CD4-positive, alpha-beta T cell (primary cell): ENCODE measurements at regions not wholly inside any gene's neighbourhood (a gene's known extent, or its start where the extent isn't known, plus 50 kb on each side); places are given as distances from the start of the nearest gene placed in this dataset.

Source experiments
- ATAC-seq: fragments of 200-7000 bp; cut with Tn5 transposase; one replicate; pipeline ENCODE4 v1.10.0; 2022; ENCODE audit warnings: mild to moderate bottlenecking; ENCODE audit not compliant: poor library complexity
- CTCF ChIA-PET: fragments of 350-600 bp; sonication (Branson Sonifier 250); formaldehyde crosslinking; loops from one replicate; lab custom pipeline; 2021; ENCODE audit warnings: antibody characterized with exemption, inconsistent platforms; lab: Charles Lee
- POLR2A ChIA-PET: fragments of 350-600 bp; sonication (Branson Sonifier 250); formaldehyde crosslinking; loops from one replicate; lab custom pipeline; 2021; ENCODE audit warnings: antibody characterized with exemption, inconsistent platforms; lab: Charles Lee
- DNase-seq, 14 experiments: peaks; one replicate each; pipeline ENCODE4 v3.0.0-alpha.2; 2013 to 2020; ENCODE audit warnings: mixed read lengths in 2 of 14
- H3K27ac ChIP-seq, 2 donors: one replicate each; pipeline versions ENCODE4 v1.5.1 to v1.7.0; 2013; ENCODE audit warnings: low read length in 2 of 2, low read depth in 1 of 2, mild to moderate bottlenecking in 1 of 2
- H3K27me3 ChIP-seq, 2 experiments: 1 replicate in 1 of 2; 2 replicates in 1 of 2; pipeline versions ENCODE4 v1.6.1 to v1.7.0; 2013; ENCODE audit warnings: low read length in 2 of 2, control low read depth in 1 of 2, mild to moderate bottlenecking in 1 of 2, moderate library complexity in 1 of 2; ENCODE audit not compliant: insufficient read depth in 2 of 2, control insufficient read depth in 1 of 2
- H3K36me3 ChIP-seq: one replicate; pipeline ENCODE4 v1.6.1; 2013; ENCODE audit warnings: low read length, control low read depth; ENCODE audit not compliant: insufficient read depth
- H3K4me1 ChIP-seq: one replicate; pipeline ENCODE4 v1.6.1; 2013; ENCODE audit warnings: low read length, control low read depth; ENCODE audit not compliant: insufficient read depth
- H3K4me3 ChIP-seq: one replicate; pipeline ENCODE4 v1.5.1; 2013; ENCODE audit warnings: mild to moderate bottlenecking, low read length, moderate library complexity
- H3K9me3 ChIP-seq, 2 experiments: 1 replicate in 1 of 2; 2 replicates in 1 of 2; pipeline versions ENCODE4 v1.6.1 to v1.7.0; 2013; ENCODE audit warnings: low read length in 2 of 2, mild to moderate bottlenecking in 2 of 2, control low read depth in 1 of 2, moderate library complexity in 1 of 2; ENCODE audit not compliant: control insufficient read depth in 1 of 2, insufficient read depth in 1 of 2
- H3K27ac Mint-ChIP-seq: one replicate; pipeline ENCODE4 v1.8.0; 2020; ENCODE audit warnings: mixed read lengths
- H3K27me3 Mint-ChIP-seq: one replicate; pipeline ENCODE4 v1.8.0; 2021; ENCODE audit warnings: mixed read lengths
- H3K36me3 Mint-ChIP-seq: one replicate; pipeline ENCODE4 v1.8.0; 2021; ENCODE audit warnings: low read depth, mixed read lengths
- H3K4me1 Mint-ChIP-seq: one replicate; pipeline ENCODE4 v1.8.0; 2021; ENCODE audit warnings: low read depth, mixed read lengths
- H3K4me3 Mint-ChIP-seq: one replicate; pipeline ENCODE4 v1.8.0; 2020; ENCODE audit warnings: mild to moderate bottlenecking, mixed read lengths
- H3K9me3 Mint-ChIP-seq: one replicate; pipeline ENCODE4 v1.8.0; 2020; ENCODE audit warnings: mixed read lengths
- intact Hi-C, 2 experiments: fragments of 100-400 bp; cut with DNase I in 1 of 2; cut with micrococcal nuclease in 1 of 2; formaldehyde crosslinking; loops; one replicate each; pipeline versions ENCODE4 v1.15.1 to v1.9.0; 2023 to 2025; cut with DNase I, micrococcal nuclease
- TF ChIP-seq, protein P1 (sequence below): fragments of 200-600 bp; IDR thresholded peaks from one replicate; pipeline ENCODE4 v1.8.0; 2022; ENCODE audit warnings: antibody characterized with exemption, mild to moderate bottlenecking

DNA sequence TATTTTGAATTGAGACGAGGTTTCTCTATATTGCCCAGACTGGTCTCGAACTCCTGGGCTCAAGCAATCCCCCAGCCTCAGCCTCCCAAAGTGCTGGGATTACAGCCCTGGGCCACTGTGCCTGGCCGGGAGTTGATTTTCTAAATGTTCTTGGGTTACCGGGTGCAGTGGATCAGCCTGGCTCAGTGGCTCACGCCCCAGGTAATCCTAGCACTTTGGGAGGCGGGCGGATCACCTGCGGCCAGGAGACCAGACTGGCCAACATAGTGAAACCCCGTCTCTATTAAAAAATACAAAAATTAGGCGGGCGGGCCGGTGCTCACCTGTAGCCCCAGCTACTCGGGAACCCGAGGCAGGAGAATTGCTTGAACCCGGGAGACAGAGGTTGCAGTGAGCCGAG, 106.9 kb upstream of the LARP1 start:
- ChIA-PET POLR2A (no interaction called here), CTCF (interaction anchor here (0.5 kb wide), 1 partner anchor 208 kb away, joined by 3 read pairs; no protein-coding TSS in a partner anchor)
- Mint-ChIP-seq H3K9me3 (peaks cover 7% of the 10 kb centered on the region), H3K36me3 (no peaks in the 10 kb centered on the region), H3K4me3 (no peak overlapping the region), H3K27me3 (peaks cover 29% of the 10 kb centered on the region), H3K27ac (no peak overlapping the region), H3K4me1 (peaks cover 16% of the 10 kb centered on the region)
- H3K4me3 ChIP-seq: no peak overlapping the region
- peaks cover 0 to 12% of the 10 kb centered on the region in 2 experiments for H3K9me3 ChIP-seq
- TF ChIP-seq, protein P1, sequence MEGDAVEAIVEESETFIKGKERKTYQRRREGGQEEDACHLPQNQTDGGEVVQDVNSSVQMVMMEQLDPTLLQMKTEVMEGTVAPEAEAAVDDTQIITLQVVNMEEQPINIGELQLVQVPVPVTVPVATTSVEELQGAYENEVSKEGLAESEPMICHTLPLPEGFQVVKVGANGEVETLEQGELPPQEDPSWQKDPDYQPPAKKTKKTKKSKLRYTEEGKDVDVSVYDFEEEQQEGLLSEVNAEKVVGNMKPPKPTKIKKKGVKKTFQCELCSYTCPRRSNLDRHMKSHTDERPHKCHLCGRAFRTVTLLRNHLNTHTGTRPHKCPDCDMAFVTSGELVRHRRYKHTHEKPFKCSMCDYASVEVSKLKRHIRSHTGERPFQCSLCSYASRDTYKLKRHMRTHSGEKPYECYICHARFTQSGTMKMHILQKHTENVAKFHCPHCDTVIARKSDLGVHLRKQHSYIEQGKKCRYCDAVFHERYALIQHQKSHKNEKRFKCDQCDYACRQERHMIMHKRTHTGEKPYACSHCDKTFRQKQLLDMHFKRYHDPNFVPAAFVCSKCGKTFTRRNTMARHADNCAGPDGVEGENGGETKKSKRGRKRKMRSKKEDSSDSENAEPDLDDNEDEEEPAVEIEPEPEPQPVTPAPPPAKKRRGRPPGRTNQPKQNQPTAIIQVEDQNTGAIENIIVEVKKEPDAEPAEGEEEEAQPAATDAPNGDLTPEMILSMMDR: no peak
- peaks cover 16% of the 10 kb centered on the region in 2 experiments for H3K27me3 ChIP-seq
- ATAC-seq: no peak
- no peak for DNase-seq
- intact Hi-C loops: loop anchor here in 1 of 2 experiments (5.0 to 10.0 kb wide), 2 partner anchors 173 to 354 kb away; partner anchors contain the start of gene HAND1
- no peaks in the 10 kb centered on the region for H3K36me3 ChIP-seq
- H3K27ac ChIP-seq: no peak overlapping the region
- H3K4me1 ChIP-seq: peaks cover 13% of the 10 kb centered on the region

DNA sequence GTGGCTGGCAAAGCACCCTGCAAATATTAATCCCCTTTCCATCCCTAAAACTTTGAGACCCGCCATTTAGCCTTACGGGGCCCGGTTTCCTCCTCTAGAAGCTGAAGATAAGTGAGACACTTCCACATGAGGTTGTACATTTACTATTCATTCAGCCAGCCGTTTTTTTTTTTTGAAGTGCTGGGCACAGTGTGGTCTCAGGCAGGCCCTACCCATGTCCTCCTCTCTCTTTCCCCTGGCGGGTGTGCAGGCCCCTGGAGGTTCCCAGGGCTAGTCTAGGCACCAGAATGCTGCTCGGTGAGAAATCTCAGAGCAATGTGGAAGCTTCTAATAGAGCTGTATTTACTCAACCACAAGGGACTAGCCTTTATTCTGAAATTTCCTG, 107.4 kb upstream of the LARP1 start:
- H3K36me3 Mint-ChIP-seq: no peaks in the 10 kb centered on the region
- H3K4me1 Mint-ChIP-seq: peaks cover 16% of the 10 kb centered on the region
- no peak for ATAC-seq
- H3K27ac ChIP-seq: no peak overlapping the region
- H3K27ac Mint-ChIP-seq: no peak overlapping the region
- TF ChIP-seq, protein P1: no peak
- peaks cover 16% of the 10 kb centered on the region in 2 experiments for H3K27me3 ChIP-seq
- intact Hi-C loops: loop anchor here in 1 of 2 experiments (5.0 to 10.0 kb wide), 2 partner anchors 173 to 355 kb away; partner anchors contain the start of gene HAND1
- no peaks in the 10 kb centered on the region for H3K36me3 ChIP-seq
- H3K4me3 Mint-ChIP-seq: peak overlapping the region; percentile 82
- H3K4me3 ChIP-seq: peak overlapping the region; percentile 48
- H3K9me3 ChIP-seq: peaks cover 0 to 12% of the 10 kb centered on the region in 2 experiments
- DNase-seq: no peak
- H3K4me1 ChIP-seq: peaks cover 13% of the 10 kb centered on the region
- peaks cover 10% of the 10 kb centered on the region for H3K9me3 Mint-ChIP-seq
- CTCF ChIA-PET: no interaction called here
- H3K27me3 Mint-ChIP-seq: peaks cover 29% of the 10 kb centered on the region
- POLR2A ChIA-PET: no interaction called here

DNA sequence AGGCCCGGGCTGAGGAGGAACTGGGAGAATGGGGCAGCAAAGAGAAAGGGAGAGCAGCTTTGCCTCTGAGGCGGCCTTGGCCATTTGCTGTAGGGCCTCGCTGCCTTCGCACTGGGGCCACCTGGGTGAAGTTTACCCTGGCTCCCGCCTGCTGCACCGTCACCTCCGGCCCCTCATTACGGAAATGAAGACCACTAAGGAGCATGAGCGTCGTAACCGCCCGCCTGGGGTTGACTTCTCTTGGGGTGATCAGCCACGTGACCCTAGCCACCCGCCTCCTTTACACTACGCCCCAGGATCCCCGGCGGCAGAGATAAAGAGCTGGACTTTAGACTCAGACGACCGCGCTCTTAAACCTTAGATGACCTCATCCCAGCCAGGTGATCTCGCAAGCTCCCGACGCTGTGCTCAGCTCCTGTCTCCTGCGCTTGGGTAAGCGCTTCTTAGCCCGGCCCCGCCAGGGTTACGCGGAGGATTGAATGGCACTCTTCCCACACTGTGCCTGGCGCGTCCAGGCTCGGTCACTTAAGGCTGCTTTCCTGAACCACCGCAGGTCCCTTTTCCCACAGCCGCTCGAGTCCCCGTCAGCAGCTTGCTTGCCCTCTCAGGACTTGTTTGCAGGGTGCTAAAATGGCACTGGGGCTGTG, 107.9 kb upstream of the LARP1 start:
- CTCF ChIA-PET: interaction anchor here (0.6 kb wide), 1 partner anchor 143 kb away, joined by 3 read pairs; no protein-coding TSS in a partner anchor
- POLR2A ChIA-PET: no interaction called here
- H3K27me3 Mint-ChIP-seq: peaks cover 29% of the 10 kb centered on the region
- peaks cover 16% of the 10 kb centered on the region in 2 experiments for H3K27me3 ChIP-seq
- peak overlapping the region; percentile 82 for H3K4me3 Mint-ChIP-seq
- peaks cover 10% of the 10 kb centered on the region for H3K9me3 Mint-ChIP-seq
- H3K9me3 ChIP-seq: peaks cover 0 to 12% of the 10 kb centered on the region in 2 experiments
- H3K36me3 ChIP-seq: no peaks in the 10 kb centered on the region
- H3K27ac Mint-ChIP-seq: no peak overlapping the region
- peaks cover 13% of the 10 kb centered on the region for H3K4me1 ChIP-seq
- intact Hi-C loops: loop anchor here in 1 of 2 experiments (5.0 to 10.0 kb wide), 2 partner anchors 172 to 355 kb away; partner anchors contain the start of gene HAND1
- no peak overlapping the region for H3K27ac ChIP-seq
- ATAC-seq (peak; percentile 32), DNase-seq (peak in 6 of 14 experiments; percentile 4 to 24 (median 15))
- no peaks in the 10 kb centered on the region for H3K36me3 Mint-ChIP-seq
- TF ChIP-seq, protein P1: no peak
- H3K4me1 Mint-ChIP-seq: peaks cover 16% of the 10 kb centered on the region
- peak overlapping the region; percentile 48 for H3K4me3 ChIP-seq
